HCT116 (cell line): ENCODE measurements at regions not wholly inside any gene's neighbourhood (a gene's known extent, or its start where the extent isn't known, plus 50 kb on each side); places are given as distances from the start of the nearest gene placed in this dataset.

ENCODE experiments used
- ATAC-seq: fragments of 200-7000 bp; cut with Tn5 transposase; 2 replicates; pipeline ENCODE4 v1.9.1; 2020; ENCODE audit warnings: mild to moderate bottlenecking, moderate library complexity
- BruUV-seq: library from RNA; stranded (reverse); fragments of 400-500 nt; replicated peaks from 2 replicates; lab custom pipeline; 2021; lab: Mats Ljungman, UMichigan
- CTCF ChIA-PET: fragments of 300-600 bp; sonication (Branson Sonifier 250); formaldehyde crosslinking; loops from one replicate; lab custom pipeline; 2021; ENCODE audit warnings: antibody characterized with exemption; lab: Charles Lee
- POLR2A ChIA-PET: fragments of 300-600, 350-600 bp; sonication (Branson Sonifier 250); formaldehyde crosslinking; loops from one replicate; lab custom pipeline; 2021; ENCODE audit warnings: antibody characterized with exemption; lab: Charles Lee
- RAD21 ChIA-PET, 2 experiments: fragments of 300-600 bp; sonication (Branson Sonifier 250); formaldehyde crosslinking; loops; one replicate each; lab custom pipeline; 2023; ENCODE audit warnings: low total read pairs in 2 of 2; ENCODE audit not compliant: uncharacterized antibody in 2 of 2, unreplicated experiment in 2 of 2, low non-redundant PET in 1 of 2; lab: Charles Lee
- DNase-seq: peaks from one replicate; pipeline ENCODE4 v3.0.0-alpha.2; 2010; ENCODE audit warnings: low read depth, low spot score
- H2AFZ ChIP-seq: fragments of 200-600 bp; shearing (Covaris generic), sonication (generic); 2 replicates; pipeline ENCODE4 v1.6.1; 2017; ENCODE audit warnings: low read depth, mixed run types, mixed read lengths, antibody characterized with exemption, low read length; ENCODE audit not compliant: poor library complexity, severe bottlenecking
- H3K27ac ChIP-seq: 2 replicates; pipeline ENCODE4 v1.5.1; 2012; ENCODE audit warnings: low read depth, low read length
- H3K27me3 ChIP-seq: fragments of 200-600 bp; sonication (generic); 2 replicates; pipeline ENCODE4 v1.6.1; 2016; ENCODE audit warnings: mixed run types, low read length, mixed read lengths; ENCODE audit not compliant: insufficient read depth
- H3K36me3 ChIP-seq, 2 experiments: fragments of 200-500 bp in 1 of 2; fragments of 200-600 bp in 1 of 2; sonication (Bioruptor generic) in 1 of 2; sonication (generic) in 1 of 2; 2 replicates each; pipeline versions ENCODE4 v1.5.1 to v1.6.1; 2014 to 2016; ENCODE audit warnings: low read length in 2 of 2, inconsistent platforms in 1 of 2, mixed read lengths in 1 of 2, mixed run types in 1 of 2; ENCODE audit not compliant: insufficient read depth in 2 of 2, control insufficient read depth in 1 of 2
- H3K4me1 ChIP-seq, 2 experiments: fragments of 200-600 bp in 1 of 2; sonication (generic) in 1 of 2; 2 replicates each; pipeline versions ENCODE4 v1.5.1 to v1.6.1; 2012 to 2017; ENCODE audit warnings: low read length in 2 of 2, inconsistent platforms in 1 of 2, mild to moderate bottlenecking in 1 of 2, mixed read lengths in 1 of 2, mixed run types in 1 of 2, moderate library complexity in 1 of 2; ENCODE audit not compliant: insufficient read depth in 2 of 2, control insufficient read depth in 1 of 2
- H3K4me2 ChIP-seq: fragments of 200-600 bp; sonication (generic); 2 replicates; pipeline ENCODE4 v1.6.1; 2017; ENCODE audit warnings: mixed run types, low read length, mixed read lengths
- H3K4me3 ChIP-seq, 2 experiments: fragments of 200-600 bp in 1 of 2; sonication (generic) in 1 of 2; replicated peaks in 1 of 2; 2 replicates each; pipeline ENCODE4 v1.5.1; 2011 to 2016; ENCODE audit warnings: low read length in 2 of 2, control low read depth in 1 of 2, low read depth in 1 of 2, mild to moderate bottlenecking in 1 of 2, mixed read lengths in 1 of 2, mixed run types in 1 of 2
- H3K79me2 ChIP-seq: fragments of 200-600 bp; sonication (generic); 2 replicates; pipeline ENCODE4 v1.6.1; 2017; ENCODE audit warnings: mild to moderate bottlenecking, mixed run types, low read length, moderate library complexity, mixed read lengths; ENCODE audit not compliant: insufficient read depth
- H3K9ac ChIP-seq: fragments of 200-600 bp; sonication (generic); 2 replicates; pipeline ENCODE4 v1.6.1; 2016; ENCODE audit warnings: low read length, mixed read lengths
- H3K9me2 ChIP-seq: fragments of 200-600 bp; sonication (generic), shearing (Covaris generic); 2 replicates; pipeline ENCODE4 v1.6.1; 2017; ENCODE audit warnings: mixed run types, mild to moderate bottlenecking, moderate library complexity; ENCODE audit not compliant: insufficient read depth
- H3K9me3 ChIP-seq, 2 experiments: fragments of 200-500 bp in 1 of 2; fragments of 200-600 bp in 1 of 2; sonication (Bioruptor generic) in 1 of 2; sonication (generic) in 1 of 2; 2 replicates each; pipeline ENCODE4 v1.6.1; 2014 to 2017; ENCODE audit warnings: low read length in 2 of 2, mixed read lengths in 2 of 2, inconsistent platforms in 1 of 2, low read depth in 1 of 2, mild to moderate bottlenecking in 1 of 2, mixed run types in 1 of 2, moderate library complexity in 1 of 2; ENCODE audit not compliant: control insufficient read depth in 1 of 2, insufficient read depth in 1 of 2
- H4K20me1 ChIP-seq: fragments of 200-600 bp; sonication (generic), shearing (Covaris generic); 2 replicates; pipeline ENCODE4 v1.6.1; 2017; ENCODE audit warnings: mixed run types, mild to moderate bottlenecking, moderate library complexity; ENCODE audit not compliant: insufficient read depth
- CBX3 ChIP-seq: IDR thresholded peaks from 2 replicates; pipeline ENCODE4 v1.6.1; 2012; ENCODE audit warnings: low read depth
- FOSL1 ChIP-seq: IDR thresholded peaks from 2 replicates; pipeline ENCODE4 v1.6.1; 2012; ENCODE audit warnings: low read depth
- SP1 ChIP-seq: IDR thresholded peaks from 2 replicates; pipeline ENCODE4 v1.6.1; 2012; ENCODE audit warnings: low read depth
- SRF ChIP-seq: IDR thresholded peaks from 2 replicates; pipeline ENCODE4 v1.6.1; 2012; ENCODE audit warnings: low read depth
- TCF7L2 ChIP-seq: IDR thresholded peaks from 2 replicates; pipeline ENCODE4 v1.7.0; 2011; ENCODE audit warnings: borderline replicate concordance, inconsistent platforms; ENCODE audit not compliant: insufficient read depth, insufficient read length; ENCODE audit errors: extremely low read depth
- YY1 ChIP-seq: IDR thresholded peaks from 2 replicates; pipeline ENCODE4 v1.6.1; 2011; ENCODE audit warnings: low read length, low read depth, moderate library complexity, mild to moderate bottlenecking; ENCODE audit not compliant: insufficient replicate concordance; ENCODE audit errors: extremely low read depth
- ZFX ChIP-seq: fragments of 450-650 bp; IDR thresholded peaks from 2 replicates; pipeline ENCODE4 v1.6.1; 2017
- ZNF274 ChIP-seq: fragments of 200-500 bp; sonication (Bioruptor generic); IDR thresholded peaks from 2 replicates; pipeline ENCODE4 v1.6.1; 2014; ENCODE audit warnings: mild to moderate bottlenecking, low read depth, low read length, inconsistent platforms
- intact Hi-C: fragments of 100-400 bp; cut with micrococcal nuclease; formaldehyde crosslinking; loops from 2 replicates; pipeline ENCODE4 v1.10.0; 2022
- TF ChIP-seq, protein P1 (sequence below): IDR thresholded peaks from 2 replicates; pipeline ENCODE4 v1.6.1; 2012
- TF ChIP-seq, protein P2 (sequence below): IDR thresholded peaks from 2 replicates; pipeline ENCODE4 v1.6.1; 2012

DNA sequence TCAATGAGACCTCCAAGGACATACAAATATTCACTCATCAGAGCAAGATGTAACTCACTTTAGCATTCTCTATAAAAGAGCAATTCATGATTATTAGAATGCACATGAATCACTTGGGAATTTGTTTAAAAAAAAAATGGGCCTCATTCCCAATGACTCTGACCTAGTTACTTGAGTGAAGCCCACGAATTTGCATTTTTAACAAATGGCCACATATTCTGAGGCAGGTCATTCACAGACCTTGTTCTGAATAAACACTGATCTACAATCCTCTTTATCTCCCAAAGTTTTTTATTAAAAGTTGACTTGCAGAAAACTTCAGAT is 255.1 kb upstream of the VEGFC start:
- Histone ChIP-seq H3K79me2 (no peaks in the 10 kb centered on the region), H3K4me1 (0 out of 4 replicates have a peak, but pooled peaks cover 0 to 4% of the 10 kb centered on the region in 2 experiments), H3K9me3 (no peaks in the 10 kb centered on the region), H3K9ac (no peak overlapping the region), H3K27me3 (no peaks in the 10 kb centered on the region), H3K36me3 (no peaks in the 10 kb centered on the region), H3K9me2 (no peaks in the 10 kb centered on the region), H2AFZ (no peak overlapping the region), H3K27ac (no peak overlapping the region), H3K4me3 (no peak overlapping the region), H4K20me1 (no peaks in the 10 kb centered on the region), H3K4me2 (no peak overlapping the region)
- ChIA-PET RAD21 (interaction anchor here (0.6 to 1.9 kb wide), 7 partner anchors 9 to 670 kb away, joined by 3 to 19 read pairs (median 7); no protein-coding TSS in a partner anchor), POLR2A (no interaction called here), CTCF (interaction anchor here (0.6 to 1.5 kb wide), 35 partner anchors 9 to 1012 kb away, joined by 3 to 36 read pairs (median 4); partner anchors contain the start of gene AGA)
- DNase-seq, result no peak
- no TSS peak for BruUV-seq
- TF ChIP-seq, protein P1, sequence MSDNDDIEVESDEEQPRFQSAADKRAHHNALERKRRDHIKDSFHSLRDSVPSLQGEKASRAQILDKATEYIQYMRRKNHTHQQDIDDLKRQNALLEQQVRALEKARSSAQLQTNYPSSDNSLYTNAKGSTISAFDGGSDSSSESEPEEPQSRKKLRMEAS, result no peak
- no peak for TF ChIP-seq YY1
- no peak for TF ChIP-seq SP1
- TF ChIP-seq, protein P2, sequence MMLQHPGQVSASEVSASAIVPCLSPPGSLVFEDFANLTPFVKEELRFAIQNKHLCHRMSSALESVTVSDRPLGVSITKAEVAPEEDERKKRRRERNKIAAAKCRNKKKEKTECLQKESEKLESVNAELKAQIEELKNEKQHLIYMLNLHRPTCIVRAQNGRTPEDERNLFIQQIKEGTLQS, result no peak
- no peak for TF ChIP-seq ZNF274
- TF ChIP-seq ZFX, result no peak
- no peak for TF ChIP-seq FOSL1
- no peak for TF ChIP-seq SRF
- no peak for TF ChIP-seq TCF7L2
- TF ChIP-seq CBX3, result no peak
- no peak for ATAC-seq
- intact Hi-C loops, result loop anchor here (1.0 to 2.0 kb wide), 2 partner anchors 257 to 671 kb away; no protein-coding TSS in a partner anchor
